ENCODE measurements at regions not wholly inside any gene's neighbourhood (a gene's known extent, or its start where the extent isn't known, plus 50 kb on each side); places are given as distances from the start of the nearest gene placed in this dataset.
"Not testable (repeated sequence)": the region's sequence is repeated elsewhere in the genome, so short reads cannot be mapped to it uniquely, and the experiment has no call there.

GRCh38 chr2:75381032-75381431 is 179.7 kb downstream of the EVA1A start:
- no peak for DNase-seq

GRCh38 chr2:75379476-75380210 is 180.3 kb upstream of the TACR1 start:
- no peak for DNase-seq

- DNase-seq: no peak
Measured at GRCh38 chr2:75375646-75376582, 176.6 kb upstream of the TACR1 start.

- DNase-seq: not testable (repeated sequence)
Measured at GRCh38 chr2:75374414-75374957, 175.2 kb upstream of the TACR1 start.

- DNase-seq: no peak
Measured at GRCh38 chr2:75367401-75367800, 168.1 kb upstream of the TACR1 start.

GRCh38 chr2:75361486-75361885 is 162.2 kb upstream of the TACR1 start:
- no peak for DNase-seq

GRCh38 chr2:75360945-75361344 is 161.6 kb upstream of the TACR1 start:
- no peak for DNase-seq

GRCh38 chr2:75356865-75357264 is 157.5 kb upstream of the TACR1 start:
- DNase-seq: no peak

GRCh38 chr2:75353131-75353530 is 153.8 kb upstream of the TACR1 start:
- DNase-seq: no peak

- no peak for DNase-seq
Measured at GRCh38 chr2:75348307-75348706, 149.0 kb upstream of the TACR1 start.

- DNase-seq: no peak
Measured at GRCh38 chr2:75344146-75344545, 144.8 kb upstream of the TACR1 start.

- DNase-seq: no peak
Measured at GRCh38 chr2:75342504-75343175, 143.3 kb upstream of the TACR1 start.

- peak; percentile 92 for DNase-seq
Measured at GRCh38 chr2:75340560-75340959, 141.2 kb upstream of the TACR1 start.

GRCh38 chr2:75338461-75338860 is 139.1 kb upstream of the TACR1 start:
- no peak for DNase-seq

- no peak for DNase-seq
Measured at GRCh38 chr2:75337619-75338018, 138.3 kb upstream of the TACR1 start.

GRCh38 chr2:75337016-75337415 is 137.7 kb upstream of the TACR1 start:
- DNase-seq: no peak

GRCh38 chr2:75336451-75336850 is 137.1 kb upstream of the TACR1 start:
- no peak for DNase-seq

GRCh38 chr2:75334076-75334475 is 134.8 kb upstream of the TACR1 start:
- DNase-seq: no peak

- no peak for DNase-seq
Measured at GRCh38 chr2:75333646-75334045, 134.3 kb upstream of the TACR1 start.

GRCh38 chr2:75328156-75328555 is 128.8 kb upstream of the TACR1 start:
- no peak for DNase-seq

- no peak for DNase-seq
Measured at GRCh38 chr2:75327334-75327733, 128.0 kb upstream of the TACR1 start.

GRCh38 chr2:75326645-75327044 is 127.3 kb upstream of the TACR1 start:
- DNase-seq: no peak

- DNase-seq: no peak
Measured at GRCh38 chr2:75325594-75325993, 126.3 kb upstream of the TACR1 start.

Data from NCI-H2081 treated with DMSO at 0.1 percent for 48 hours (cell line).